ENCODE measurements at regions not wholly inside any gene's neighbourhood (a gene's known extent, or its start where the extent isn't known, plus 50 kb on each side); places are given as distances from the start of the nearest gene placed in this dataset.

DNA sequence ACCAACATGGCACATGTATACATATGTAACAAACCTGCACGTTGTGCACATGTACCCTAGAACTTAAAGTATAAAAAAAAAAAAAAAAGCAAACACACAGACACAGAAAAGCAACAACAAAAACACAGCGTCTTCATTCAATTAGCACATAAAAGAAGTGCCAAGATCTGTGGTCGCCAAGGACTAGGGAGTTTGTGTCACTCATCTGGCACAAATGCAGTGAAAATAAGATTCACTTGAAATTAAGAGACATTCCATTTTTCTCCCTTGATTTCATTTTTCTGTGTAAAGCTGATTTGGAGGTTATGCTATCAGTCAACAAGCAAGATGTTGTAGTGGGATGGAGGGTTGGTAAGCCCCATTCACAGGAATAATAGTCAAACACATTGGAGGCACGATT, 115.3 kb downstream of the FAT4 start:
- TF ChIP-seq POLR2A (IDR thresholded peaks at IDR 0.05; ENCODE audit: low read depth, low read length) = no peak
- no peak for TF ChIP-seq POLR2AphosphoS5 (IDR thresholded peaks at IDR 0.05; ENCODE audit: low read depth, low read length)
- no peak for TF ChIP-seq TAF1 (IDR thresholded peaks at IDR 0.05; ENCODE audit: low read depth, low read length)
- TF ChIP-seq SPI1 (IDR thresholded peaks at IDR 0.05; ENCODE audit: low read depth, low read length) = no peak
